ENCODE measurements at regions not wholly inside any gene's neighbourhood (a gene's known extent, or its start where the extent isn't known, plus 50 kb on each side); places are given as distances from the start of the nearest gene placed in this dataset.

GRCh38 chr19:30172613-30173242 lies 199.5 kb upstream of the ZNF536 start:
- DNase-seq: no peak

- DNase-seq: no peak
Measured at GRCh38 chr19:30173593-30174356, 198.4 kb upstream of the ZNF536 start.

DNA sequence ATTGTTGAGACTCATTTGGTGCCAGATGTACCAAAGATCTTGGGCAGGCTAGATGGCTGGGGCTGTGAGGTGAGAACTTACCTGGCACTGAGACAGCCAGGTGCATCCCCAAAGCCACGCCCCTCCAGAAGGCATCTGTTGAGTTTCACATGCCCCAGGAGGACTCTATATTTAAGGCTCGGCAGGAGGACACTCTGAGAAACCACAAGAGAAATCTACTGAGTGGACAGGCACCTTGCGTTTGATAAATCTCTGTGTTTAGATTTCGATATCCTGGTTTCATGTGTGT lies 197.9 kb upstream of the ZNF536 start:
- DNase-seq: no peak

DNA sequence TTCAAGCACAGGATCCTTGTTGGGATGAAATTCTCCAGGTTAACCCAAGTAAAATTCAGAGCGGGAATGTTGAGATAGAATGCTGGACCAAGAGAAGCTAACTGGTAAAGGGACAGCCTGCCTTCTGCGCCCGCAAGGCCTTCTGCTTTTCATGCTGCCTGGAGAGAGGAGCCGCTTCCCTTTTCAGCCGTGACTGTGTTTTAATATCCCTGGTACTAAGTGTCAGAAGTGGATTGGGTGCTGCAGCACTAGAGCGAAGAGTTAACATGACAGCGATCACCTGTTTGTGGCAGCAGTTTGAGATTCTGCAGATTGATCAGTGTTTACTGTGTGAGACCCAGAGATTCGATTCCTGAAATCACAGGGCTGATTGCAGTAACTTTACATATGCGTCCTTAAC lies 197.4 kb upstream of the ZNF536 start:
- DNase-seq: no peak

GRCh38 chr19:30175987-30176386 lies 196.2 kb upstream of the ZNF536 start:
- DNase-seq: no peak

- DNase-seq: no peak
Measured at GRCh38 chr19:30178721-30179402, 193.3 kb upstream of the ZNF536 start.

DNA sequence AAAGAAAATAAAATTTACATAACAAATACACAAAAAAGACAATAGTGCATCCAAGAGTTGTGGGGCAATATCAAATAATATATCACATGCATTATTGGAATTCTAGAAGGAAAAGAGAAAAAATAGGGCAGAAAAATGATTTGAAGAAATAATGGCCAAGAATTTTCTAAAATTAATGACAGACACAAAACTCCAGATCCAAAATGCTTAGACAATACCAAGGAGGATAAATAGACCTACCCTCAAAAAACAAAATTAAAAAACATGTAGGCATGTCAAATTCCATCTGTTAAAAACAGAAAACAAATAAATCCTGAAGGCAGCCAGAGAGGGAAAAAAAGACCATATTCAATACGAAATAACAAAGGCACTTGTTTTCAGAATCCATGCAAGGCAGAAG lies 191.5 kb upstream of the ZNF536 start:
- DNase-seq: no peak

GRCh38 chr19:30183807-30184490 lies 188.2 kb upstream of the ZNF536 start:
- DNase-seq: no peak

DNA sequence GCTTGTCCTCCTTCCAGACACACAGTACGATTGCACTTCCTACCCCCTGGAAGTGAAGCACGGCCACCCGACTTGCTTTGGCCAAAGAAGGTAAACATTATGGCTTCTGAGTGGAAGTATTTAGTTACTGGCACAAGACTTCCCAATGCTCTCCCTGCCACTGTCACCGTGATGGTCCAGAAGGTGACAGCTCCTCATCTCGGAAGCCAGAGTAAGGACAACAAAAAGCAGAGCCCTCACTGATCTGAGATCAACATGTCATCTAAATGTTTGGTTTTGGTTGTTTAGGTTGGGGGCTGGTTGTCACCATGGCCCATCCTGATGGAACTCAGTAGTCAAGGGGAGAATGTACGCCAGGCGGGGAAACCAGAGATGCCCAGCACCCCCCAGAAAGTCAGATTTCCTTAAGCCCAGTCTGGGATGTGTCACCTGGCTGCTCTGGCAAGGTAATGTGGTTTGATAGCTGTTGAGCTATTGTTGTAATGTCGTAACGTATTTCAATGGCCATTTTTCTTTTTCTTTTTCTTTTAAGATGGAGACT lies 170.1 kb upstream of the ZNF536 start:
- DNase-seq: no peak

GRCh38 chr19:30204721-30205120 lies 167.5 kb upstream of the ZNF536 start:
- no peak for DNase-seq

DNA sequence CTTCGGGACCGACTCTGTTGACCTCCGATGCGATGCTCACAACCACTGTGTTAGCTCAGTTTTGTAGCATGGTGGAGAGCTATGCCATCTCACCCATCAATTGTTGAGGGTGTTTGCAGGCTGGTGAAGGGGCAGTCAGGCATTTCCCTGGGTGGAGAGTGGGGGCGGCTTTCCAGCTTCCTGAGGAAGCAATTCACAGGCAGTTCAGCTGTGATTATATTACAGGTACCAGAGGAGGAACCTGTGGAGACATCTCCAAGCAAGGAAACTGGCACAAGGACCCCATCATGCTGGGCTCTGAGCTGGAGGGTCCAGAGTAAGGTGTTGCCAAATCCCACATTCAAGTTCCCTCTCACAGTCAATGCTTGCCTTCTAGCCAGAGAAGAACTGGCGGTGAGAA lies 166.0 kb upstream of the ZNF536 start:
- DNase-seq: no peak

DNA sequence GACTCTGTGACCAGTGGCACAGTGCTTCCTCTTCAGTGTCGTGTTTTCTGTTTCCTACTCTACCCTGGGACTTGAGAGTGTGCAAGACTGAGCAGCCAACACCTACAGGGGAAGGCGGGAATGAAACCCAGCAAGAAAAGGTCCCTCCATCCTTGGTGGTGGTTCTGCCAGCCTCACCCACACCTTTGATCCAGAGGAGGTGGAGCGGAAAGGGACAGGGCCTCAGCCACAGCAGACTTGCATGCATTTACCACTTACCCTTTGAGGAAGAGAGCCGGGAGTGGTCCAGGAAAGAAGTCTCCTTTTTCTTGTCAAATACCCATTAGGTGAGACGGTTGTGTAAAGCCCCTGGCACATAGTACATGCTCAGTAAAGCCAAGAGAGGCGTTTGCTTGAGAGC lies 164.8 kb upstream of the ZNF536 start:
- DNase-seq: no peak

DNA sequence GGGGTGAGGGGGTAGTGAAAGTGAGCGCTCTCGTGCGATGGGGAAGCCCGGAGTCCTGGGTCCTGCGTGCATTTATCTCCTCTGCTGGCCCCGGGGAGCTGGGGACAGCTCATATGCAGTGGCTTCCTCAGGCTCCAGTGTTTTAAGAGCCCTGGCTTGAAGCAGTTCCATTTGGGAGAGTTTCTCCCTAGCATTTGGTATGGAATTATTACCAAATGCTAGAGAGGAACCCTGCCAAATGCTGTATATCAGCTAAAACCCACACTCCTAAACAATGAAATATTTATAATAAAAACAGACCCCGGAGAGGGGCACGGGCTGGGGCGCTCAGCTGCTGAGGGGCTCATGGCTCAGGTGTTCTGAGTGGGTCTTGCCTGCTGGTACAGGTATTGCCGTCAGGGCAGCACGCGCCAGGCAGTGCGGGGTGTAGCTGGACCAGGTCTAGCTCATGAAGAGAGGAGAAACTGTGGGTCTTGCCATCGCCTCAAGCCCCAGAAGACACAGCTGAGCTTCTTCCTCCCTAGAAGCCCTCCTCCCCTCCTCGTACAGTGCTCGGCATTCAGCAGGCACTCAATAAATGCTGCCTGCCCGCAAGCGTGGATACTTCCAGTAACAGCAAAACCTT lies 163.6 kb upstream of the ZNF536 start:
- no peak for DNase-seq

- DNase-seq: no peak
Measured at GRCh38 chr19:30209617-30210600, 162.3 kb upstream of the ZNF536 start.

GRCh38 chr19:30212574-30212973 lies 159.6 kb upstream of the ZNF536 start:
- DNase-seq: no peak

DNA sequence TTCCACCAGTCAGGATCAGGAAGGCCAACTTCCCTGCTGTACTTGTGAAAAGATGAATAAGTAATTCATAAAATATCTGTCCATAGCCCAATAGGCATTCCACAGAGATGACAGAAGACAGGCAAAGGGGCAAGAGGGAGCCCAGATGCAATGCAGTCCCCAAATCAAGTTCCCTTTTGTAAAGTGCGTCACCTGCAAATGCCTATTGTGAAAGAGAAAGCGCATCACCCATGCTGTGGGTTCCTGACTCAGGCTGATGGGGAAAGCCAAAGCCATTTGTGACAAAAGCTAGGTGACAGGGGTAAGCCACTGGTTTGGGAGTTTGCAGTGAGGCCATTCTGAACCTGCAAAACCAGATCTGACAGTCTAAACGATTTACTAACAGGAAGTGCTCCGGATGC lies 157.5 kb upstream of the ZNF536 start:
- DNase-seq: no peak

DNA sequence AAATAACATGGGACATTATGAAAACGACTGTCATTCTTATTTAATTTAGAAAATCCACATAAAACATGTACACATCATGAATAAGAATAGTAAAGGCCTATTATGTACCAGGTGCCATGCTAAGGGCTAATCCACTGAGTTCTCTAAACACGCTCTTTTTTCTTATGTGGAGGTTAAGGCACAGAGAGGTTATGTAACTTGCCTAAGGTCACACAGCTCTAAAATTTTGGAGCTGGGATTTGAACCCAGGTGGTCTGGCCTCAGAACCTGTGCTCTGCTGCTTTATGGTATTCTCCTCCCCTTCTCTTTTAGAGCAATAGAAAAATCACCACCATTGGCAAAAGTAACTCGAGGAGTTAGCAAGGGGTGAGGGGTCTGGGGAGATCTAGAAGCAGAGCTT lies 156.9 kb upstream of the ZNF536 start:
- DNase-seq: no peak

DNA sequence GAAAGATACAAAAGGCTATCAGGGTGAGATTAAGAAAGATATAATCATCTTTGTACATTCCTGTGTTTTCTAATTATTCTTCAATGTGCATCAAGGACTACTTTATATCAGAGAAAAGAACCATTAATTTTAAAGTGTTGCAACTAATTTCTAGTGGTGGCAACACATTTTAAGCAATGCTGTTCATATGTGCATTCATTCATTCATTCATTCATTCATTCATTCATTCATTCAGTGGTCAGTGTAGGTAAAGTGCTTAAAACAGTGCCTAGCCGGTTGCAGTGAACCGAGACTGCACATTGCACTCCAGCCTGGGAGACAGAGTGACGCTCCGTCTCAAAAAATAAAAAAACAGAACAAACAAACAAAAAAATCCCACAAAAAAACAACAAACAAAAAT lies 155.7 kb upstream of the ZNF536 start:
- DNase-seq: no peak

DNA sequence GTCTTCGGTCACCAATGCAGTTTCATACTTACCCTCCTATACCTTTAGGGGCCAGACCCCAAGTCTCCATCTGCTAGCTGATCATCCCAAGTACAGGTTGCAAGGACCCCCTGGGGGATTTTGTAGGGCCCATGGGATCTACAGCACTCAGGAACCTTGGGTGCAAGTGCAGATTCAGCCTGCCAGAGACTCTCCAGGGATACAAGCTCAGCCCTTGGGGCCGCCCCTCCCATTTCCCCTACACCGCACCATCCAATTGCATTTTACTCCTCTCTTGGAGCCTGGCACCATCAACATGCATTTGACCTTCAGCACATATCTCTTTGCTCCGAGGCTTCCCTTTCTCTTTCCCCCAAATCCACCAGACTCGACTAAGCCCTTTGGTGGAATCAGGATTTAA lies 154.7 kb upstream of the ZNF536 start:
- no peak for DNase-seq

DNA sequence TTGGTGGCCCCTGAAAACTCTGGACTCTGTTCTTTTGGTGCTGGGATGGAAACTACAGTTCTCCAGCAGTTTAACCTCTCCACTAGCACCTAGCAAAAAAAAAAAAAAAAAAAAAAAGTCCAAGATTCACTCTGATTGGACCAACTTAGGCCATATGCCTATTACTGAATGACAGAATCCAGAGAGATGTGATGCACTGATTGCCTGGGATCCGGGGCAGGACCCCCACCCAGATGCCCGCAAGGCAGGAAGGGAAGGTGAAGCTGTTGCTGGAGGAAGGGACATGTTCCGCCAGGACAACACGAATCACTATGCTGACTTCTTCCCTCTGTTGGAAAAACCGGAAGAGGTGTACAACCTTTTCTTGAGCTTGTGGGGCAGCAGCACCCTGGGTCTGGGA lies 152.5 kb upstream of the ZNF536 start:
- DNase-seq: no peak

DNA sequence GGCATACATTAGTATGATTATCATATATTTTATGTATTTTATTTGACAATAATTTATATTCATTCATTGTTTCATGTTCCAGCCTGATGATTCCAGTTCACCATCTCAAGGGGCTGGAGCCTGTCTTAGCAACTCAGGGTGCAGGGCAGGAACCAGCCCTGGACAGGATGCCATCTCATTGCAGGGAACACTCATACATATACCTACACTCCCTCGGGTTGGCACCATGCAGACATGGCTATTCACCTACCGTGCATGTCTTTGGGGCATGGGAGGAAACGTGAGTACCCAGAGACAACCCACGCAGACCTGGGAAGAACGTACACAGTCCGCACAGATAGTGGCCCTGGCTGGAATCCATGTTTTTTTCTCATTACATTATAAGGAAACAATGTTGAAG lies 151.0 kb upstream of the ZNF536 start:
- DNase-seq: no peak

- DNase-seq: peak; percentile 39
Measured at GRCh38 chr19:30222428-30222873, 149.7 kb upstream of the ZNF536 start.
